ENCODE measurements at regions not wholly inside any gene's neighbourhood (a gene's known extent, or its start where the extent isn't known, plus 50 kb on each side); places are given as distances from the start of the nearest gene placed in this dataset.
A peak's percentile ranks its signal among the peaks of the same experiment; 100 is the strongest.

GRCh38 chr20:43804781-43805180 lies 78.0 kb upstream of the GTSF1L start:
- no peak for DNase-seq (ENCODE audit: low read depth)

GRCh38 chr20:43803276-43803675 lies 76.5 kb upstream of the GTSF1L start:
- DNase-seq (ENCODE audit: low read depth): no peak

- no peak for DNase-seq (ENCODE audit: low read depth)
Measured at GRCh38 chr20:43800186-43800585, 73.4 kb upstream of the GTSF1L start.

GRCh38 chr20:43799741-43800140 lies 72.9 kb upstream of the GTSF1L start:
- DNase-seq (ENCODE audit: low read depth): no peak

GRCh38 chr20:43799150-43799711 lies 72.4 kb upstream of the GTSF1L start:
- DNase-seq (ENCODE audit: low read depth): no peak

GRCh38 chr20:43798291-43799149 lies 71.7 kb upstream of the GTSF1L start:
- DNase-seq (ENCODE audit: low read depth): no peak

- DNase-seq (ENCODE audit: low read depth): no peak
Measured at GRCh38 chr20:43794326-43794725, 67.5 kb upstream of the GTSF1L start.

- DNase-seq (ENCODE audit: low read depth): no peak
Measured at GRCh38 chr20:43789593-43789992, 62.8 kb upstream of the GTSF1L start.

GRCh38 chr20:43787937-43788336 lies 61.1 kb upstream of the GTSF1L start:
- DNase-seq (ENCODE audit: low read depth): no peak

GRCh38 chr20:43786885-43787284 lies 60.1 kb upstream of the GTSF1L start:
- DNase-seq (ENCODE audit: low read depth): no peak

- peak; percentile 67 for DNase-seq (ENCODE audit: low read depth)
Measured at GRCh38 chr20:43781215-43781614, 54.4 kb upstream of the GTSF1L start.

GRCh38 chr20:43778375-43778774 lies 51.6 kb upstream of the GTSF1L start:
- peak; percentile 28 for DNase-seq (ENCODE audit: low read depth)

GRCh38 chr20:43776691-43777090 lies 49.9 kb upstream of the GTSF1L start:
- peak; percentile 78 for DNase-seq (ENCODE audit: low read depth)

Measured in myocyte (in vitro differentiated cells).